Astrocyte of the hippocampus (primary cell): ENCODE measurements at regions not wholly inside any gene's neighbourhood (a gene's known extent, or its start where the extent isn't known, plus 50 kb on each side); places are given as distances from the start of the nearest gene placed in this dataset.

Experiments
- DNase-seq: peaks from one replicate; pipeline ENCODE4 v3.0.0; 2011; ENCODE audit warnings: low read depth, low spot score

DNA sequence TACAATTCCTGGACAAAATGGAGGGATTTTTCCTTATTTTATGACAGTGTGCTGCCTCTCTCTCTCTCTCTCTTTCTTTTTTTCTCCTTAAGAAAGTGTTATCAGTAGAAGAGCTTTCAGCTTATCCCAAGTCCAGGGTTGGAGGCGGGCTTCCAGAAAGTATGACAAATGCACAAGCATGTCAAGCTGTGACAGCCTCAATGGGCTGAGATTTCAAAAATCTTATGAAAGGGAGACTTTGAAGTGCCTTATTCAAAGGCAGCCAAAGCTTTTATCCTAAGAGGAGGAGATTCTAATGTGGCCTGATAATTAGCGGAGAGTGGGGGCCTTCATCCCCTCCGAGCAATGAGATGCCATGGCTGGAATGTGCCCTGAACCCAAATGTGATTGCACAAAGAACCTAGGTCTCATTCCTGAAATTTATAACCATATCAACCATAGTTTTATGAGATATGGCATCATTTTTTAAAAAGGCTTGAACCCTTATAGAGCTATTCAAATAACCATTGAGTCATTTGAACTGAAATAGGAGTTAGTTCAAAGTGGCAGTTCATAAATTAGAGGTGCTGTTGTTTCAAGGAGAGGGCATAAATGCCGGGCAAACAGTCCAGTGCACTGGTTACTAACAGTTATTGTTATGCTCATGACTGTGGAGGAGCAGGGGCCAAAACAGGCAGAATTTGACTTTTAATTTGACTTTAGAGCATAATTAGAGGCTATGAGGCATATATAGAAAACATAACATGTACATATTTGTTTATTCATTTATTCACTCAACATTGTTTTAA is 261.6 kb upstream of the THRB start:
- peak; percentile 13 for DNase-seq

DNA sequence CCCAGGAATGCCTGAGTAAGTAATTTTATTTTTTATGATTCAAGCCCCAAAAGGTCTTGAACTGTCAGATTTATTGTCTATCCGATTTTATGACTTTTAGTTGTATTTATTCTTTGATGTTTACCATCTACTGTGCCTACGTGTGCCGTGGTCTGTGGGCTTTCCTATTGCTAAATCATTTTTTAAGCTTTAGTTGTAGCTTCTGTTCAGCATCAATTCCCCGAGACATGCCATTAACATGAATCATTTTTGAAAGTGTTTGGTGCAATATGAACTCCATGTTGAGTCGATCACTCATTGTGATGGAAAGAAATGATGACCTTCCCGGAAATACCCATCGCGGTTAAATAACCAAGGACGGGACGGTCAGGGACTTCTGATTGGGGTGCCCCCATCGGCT is 268.7 kb upstream of the THRB start:
- peak; percentile 53 for DNase-seq

DNA sequence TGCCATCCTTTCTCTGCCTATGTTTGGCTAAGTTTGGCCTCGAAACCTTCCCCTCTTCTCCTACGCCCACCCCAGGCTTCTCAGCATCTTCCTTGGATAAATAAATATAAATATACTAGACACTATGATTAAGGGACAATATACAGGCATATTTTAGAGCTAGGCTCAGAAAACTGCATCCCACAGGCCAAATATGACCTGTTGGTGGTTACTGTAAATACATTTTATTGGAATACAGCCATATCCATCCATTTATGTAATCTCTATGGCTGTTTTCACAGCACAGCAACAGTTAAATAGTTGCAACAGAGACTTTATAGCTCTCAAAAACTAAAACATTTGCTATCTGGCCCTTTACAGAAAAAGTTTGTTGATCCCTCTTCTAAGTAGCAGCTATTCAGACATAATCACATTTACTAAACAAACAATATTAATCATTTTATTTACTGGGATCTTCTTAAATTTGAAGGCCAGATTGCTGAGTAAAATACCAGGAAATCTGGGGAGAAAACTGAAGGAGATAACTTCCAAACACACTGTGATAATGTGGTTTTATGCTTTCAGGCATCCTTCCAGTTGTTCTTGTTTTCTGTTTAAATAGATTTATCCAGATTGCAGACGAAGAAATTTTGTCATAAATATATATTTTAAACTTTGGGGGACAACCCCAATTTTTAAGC is 269.7 kb upstream of the THRB start:
- DNase-seq: no peak

DNA sequence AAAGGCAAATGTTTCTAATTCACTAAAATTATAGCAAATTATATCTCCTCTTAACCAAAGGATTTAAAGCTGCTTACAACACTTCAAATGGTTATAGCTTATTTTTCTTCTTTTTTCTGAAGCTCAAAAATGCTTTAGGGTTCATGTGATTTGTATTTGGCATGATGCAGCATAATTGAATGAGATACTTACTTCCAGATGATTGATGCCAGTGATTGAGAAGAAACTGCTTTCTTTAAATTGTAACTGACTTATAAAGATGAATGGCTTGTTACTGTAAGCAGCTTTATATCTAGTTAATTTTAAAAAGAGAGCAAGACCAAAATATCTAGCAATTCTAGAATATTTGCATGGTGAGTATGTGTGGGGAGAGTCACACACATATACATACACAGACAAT is 270.7 kb upstream of the THRB start:
- DNase-seq: no peak

DNA sequence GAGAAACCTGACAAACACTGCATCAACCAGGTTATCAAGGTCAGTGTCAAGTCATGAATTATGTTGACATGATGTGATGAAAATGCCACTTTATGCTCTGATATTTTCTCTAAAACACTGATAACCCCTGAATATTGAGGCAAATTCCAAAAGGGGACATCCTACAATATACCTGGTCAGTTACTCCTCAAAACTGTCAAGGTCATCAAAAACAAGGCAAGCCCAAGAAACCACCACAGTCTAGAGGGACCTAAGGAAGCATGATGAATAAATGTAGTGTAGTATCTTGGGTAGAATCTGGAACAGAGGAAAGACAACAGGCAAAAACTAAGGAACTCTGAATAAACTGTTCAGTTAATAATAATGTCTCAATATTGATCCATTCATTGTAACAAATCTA is 275.3 kb upstream of the THRB start:
- DNase-seq: no peak

DNA sequence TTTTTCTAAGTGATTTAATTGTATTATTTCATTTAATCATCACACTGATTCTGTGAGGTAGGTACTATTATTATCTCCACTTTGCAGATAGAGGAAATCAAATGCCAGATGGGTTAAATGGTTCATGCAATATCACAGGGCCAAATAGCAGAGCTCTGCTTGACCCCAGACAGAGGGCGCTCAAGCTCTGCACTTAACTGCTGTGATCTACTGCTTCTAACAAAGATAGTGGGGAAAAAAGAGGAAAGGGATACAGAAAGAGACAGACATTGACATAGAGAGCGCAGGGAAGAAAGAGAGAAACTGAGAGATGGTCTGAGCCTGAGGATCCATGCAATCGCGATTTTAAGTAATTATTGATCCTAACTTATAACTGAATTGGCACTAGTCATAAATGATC is 279.1 kb upstream of the THRB start:
- DNase-seq: peak; percentile 86

DNA sequence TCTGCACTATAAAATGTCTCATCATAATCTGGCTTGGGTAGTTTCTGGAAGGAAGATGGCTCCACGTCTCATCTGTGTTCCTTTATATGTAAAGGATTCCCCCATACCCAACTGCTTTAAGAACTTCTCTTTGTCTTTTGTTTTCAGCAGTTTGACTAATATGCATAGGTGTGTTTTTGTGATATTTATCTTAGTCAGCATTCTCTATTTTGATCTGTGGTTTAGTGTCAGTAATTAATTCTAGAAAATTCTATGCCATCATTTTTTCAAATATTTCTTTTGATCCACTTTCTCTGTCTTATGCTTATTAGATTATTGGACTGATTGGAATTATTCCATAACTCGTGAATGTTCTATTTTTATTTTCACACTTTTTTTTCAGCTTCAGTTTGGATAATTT is 286.3 kb upstream of the THRB start:
- DNase-seq: no peak

DNA sequence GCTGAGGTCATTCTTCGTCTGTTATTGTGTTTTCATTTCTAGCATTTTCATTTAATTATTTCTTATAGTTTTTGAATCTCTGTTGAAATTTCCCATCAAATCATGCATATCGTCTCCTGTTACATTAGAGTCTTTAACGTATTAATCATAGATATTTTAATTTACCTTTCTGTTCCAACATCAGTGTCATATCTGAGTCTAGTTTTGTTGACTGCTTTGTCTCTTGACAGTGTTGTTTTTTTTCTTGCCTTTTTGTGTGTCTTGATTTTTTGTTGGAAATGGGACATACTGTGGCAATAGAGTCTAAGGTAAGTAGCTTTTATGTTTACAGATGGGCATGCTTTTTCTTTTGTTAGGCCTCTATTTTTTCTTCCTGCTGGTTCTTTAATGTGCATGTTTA is 286.8 kb upstream of the THRB start:
- no peak for DNase-seq

DNA sequence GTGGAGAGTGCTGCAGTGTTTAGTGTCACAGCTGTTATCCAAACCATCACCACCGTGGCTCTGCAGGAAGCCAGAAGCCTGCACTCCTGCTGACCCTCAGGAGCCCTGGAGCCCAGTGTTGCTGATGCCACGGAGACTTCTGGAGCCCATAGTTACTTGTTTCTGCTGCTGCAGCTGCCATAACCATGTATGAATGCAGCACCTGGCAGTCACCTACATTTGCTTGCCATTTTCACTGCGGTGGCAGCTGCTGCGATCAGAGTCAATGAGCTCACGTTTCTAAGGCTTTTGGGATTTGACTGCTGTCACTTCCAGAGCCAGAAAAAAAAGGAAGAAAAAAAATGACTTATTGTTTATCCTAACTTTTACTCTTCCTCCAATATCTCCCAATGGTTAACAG is 299.2 kb upstream of the THRB start:
- DNase-seq: no peak

DNA sequence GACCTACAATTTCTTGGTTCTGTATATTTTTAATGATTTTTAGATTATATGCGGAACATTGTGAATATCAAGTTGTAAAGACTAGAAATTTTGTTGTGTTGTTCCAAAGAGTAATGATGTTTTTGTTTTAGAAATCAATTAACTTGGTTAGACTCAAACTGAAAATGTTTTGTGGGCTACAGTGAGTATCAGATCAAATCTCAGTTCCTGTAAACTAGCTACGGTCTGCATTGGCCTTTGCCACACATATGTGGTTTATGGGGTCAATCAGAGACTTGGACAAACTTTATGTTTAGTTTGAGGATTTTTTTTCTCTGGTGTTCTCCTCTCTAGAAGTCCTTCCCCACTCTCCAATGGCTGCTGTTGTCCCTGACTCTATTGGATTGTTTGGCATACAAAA is 308.0 kb upstream of the THRB start:
- DNase-seq: no peak

DNA sequence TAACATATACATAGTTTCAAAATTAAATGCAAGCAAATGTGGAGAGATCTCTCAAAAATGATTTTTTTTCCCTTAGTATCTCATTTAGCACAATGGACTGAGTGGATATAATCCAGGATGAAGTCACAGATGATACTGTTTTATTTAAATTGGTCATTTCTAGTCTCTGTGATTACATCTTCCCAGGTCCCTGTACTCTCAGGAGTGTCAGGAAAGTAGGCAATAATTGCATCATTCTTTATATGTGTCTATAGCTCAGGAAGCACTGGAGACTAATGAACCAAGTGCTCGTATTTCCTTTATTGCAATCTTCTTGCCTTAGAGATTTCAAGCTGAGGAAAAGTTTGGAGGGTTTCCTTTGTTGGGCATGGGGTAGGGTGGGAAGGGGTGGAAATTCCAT is 309.4 kb upstream of the THRB start:
- no peak for DNase-seq

DNA sequence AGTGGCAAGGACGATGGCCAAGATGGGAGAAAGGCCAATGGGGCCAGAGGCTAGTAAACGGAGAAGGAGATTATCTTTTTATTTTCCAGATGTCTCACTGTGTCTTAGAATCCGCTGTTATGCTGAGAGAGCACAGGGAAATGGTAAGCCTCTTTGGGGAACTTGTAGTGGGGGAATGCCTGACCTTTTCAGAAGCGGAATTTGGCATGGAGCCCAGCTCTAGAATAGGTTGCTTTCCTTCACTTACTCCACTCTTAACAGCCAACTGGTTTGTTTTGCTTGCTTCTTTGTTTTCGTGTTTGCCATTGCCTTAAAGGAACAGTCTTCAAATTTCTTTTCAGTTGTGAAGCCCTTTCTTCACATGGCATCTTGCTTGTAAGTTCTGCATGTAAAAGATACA is 316.2 kb upstream of the THRB start:
- DNase-seq: peak; percentile 59

DNA sequence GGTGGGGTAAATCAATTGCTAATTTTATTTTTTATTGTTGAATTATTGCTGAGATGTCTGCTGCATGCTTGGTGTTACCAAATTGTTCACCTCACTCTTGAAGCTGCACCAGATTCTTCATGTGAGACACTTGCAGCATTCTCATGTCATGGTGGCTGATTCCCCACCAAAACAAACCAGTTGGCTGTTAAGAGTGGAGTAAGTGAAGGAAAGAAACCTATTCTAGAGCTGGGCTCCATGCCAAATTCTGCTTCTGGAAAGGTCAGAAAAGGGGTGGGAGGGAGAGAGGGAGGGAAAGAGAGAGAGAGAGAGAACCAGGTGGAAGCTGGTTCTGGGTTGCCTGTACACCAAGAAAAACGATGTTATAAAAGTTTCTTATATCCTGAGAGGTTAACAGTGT is 317.5 kb upstream of the THRB start:
- no peak for DNase-seq

DNA sequence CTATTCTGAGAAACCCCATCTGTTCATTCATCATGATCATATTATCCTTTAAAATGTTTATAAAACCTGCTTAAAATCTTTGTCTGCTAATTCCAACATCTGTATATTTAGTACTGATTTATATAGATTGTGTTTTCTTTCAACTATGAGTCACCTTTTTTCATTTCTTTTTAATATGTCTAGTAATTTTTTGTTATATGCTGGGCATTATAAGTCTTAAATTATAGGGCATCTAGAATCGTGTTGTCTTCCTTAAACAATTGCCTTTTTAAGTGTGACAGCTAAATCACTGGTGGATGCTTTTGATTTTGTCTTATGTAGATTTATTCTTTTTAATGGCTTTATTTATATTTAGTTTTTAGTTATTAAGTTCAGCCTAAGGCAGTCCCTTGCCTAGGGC is 323.4 kb upstream of the THRB start:
- no peak for DNase-seq

DNA sequence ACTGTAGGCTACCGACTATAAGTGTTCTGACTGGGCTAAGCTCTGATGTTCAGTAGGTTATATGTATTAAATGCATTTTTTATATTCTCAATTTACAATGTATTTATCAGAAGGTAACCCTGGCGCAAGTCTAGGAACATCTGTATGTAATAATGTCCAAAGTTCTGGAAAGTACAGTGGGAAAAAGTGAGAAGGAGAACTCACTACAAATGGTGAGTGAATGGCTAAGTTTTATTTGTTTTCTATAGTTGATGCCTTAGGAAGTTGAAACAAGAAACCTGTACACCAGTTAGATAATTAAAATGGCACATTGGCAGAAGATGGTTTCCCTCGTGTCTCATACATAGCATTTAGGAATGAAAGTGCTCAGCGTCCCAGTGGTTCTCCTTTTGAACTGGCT is 333.4 kb upstream of the THRB start:
- DNase-seq: no peak

DNA sequence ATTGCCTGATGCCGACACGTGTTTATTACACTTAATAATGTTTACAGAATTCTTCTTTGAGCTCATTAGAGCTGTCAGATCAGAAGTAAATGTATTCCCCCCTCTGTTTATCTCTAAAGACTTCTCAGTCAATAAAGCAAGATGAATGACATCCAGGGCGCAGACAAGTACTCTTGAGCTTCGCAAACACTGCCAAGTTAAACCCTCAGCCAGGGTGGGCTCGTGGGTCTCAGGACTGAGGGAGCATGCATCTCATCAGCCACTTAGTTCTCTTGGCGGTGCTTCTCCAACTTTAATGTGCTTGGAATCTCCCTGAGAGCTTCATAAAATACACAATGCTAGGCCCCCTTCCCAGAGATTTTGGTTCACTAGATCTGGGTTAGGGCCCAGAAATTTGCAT is 333.9 kb upstream of the THRB start:
- DNase-seq: no peak

DNA sequence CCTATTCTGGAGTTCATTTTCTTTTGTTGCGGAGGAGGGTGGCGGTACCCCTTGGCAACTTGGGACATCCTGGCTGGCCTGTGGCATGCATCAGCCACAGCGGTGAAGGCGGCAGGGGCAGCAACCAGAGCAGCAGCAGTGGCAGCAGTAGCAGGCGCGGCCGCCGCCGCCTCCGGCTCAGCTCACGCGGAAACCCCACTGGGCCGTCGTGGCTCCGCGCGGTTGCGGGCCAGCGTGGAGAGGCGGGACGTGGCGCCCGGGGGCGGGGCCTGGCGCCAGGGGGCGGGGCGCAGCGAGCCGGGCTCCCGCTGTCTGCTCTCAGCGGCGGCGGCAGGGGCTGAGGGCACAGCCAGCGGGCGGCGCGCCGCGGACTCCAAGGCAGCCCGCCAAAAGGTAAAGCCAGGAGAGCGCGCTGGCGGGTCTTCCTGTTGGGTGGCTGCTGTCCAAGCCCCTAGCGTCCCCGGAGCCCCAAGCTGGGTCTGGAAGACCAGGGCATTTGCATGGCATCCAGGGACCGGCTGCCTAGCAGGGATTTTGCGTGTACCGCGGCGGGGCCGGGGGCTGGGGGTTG is 334.4 kb upstream of the THRB start:
- peak; percentile 69 for DNase-seq

DNA sequence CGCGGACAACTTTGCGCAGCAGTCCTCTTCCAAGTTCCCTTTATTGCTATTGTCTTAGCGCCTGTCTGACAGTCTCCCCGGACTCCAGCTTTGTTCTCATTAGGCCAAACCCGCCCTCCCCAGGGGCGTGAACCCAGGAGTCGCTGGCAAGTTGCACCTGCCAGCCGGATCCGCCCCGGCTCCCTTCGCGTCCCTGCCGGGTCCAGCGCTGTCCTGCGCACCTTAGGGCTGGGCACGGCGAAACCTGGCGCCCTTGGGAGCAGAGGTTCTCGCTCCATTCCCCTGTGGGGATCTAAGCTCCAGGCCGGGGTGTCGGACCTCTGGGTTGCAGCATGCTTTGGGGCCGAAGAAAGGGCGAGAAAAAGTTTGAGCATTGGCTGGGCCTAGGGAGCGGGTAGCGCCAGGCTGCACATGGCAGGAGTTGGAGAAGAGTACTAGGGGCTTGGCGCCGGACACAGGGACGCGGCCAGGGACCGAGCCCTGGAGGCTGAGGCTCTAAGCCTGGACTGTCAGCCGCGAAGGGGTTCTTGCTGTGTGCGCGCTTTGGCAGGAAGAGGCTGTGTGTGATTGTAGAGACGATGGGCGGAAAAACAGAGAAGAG is 335.1 kb upstream of the THRB start:
- peak; percentile 42 for DNase-seq

DNA sequence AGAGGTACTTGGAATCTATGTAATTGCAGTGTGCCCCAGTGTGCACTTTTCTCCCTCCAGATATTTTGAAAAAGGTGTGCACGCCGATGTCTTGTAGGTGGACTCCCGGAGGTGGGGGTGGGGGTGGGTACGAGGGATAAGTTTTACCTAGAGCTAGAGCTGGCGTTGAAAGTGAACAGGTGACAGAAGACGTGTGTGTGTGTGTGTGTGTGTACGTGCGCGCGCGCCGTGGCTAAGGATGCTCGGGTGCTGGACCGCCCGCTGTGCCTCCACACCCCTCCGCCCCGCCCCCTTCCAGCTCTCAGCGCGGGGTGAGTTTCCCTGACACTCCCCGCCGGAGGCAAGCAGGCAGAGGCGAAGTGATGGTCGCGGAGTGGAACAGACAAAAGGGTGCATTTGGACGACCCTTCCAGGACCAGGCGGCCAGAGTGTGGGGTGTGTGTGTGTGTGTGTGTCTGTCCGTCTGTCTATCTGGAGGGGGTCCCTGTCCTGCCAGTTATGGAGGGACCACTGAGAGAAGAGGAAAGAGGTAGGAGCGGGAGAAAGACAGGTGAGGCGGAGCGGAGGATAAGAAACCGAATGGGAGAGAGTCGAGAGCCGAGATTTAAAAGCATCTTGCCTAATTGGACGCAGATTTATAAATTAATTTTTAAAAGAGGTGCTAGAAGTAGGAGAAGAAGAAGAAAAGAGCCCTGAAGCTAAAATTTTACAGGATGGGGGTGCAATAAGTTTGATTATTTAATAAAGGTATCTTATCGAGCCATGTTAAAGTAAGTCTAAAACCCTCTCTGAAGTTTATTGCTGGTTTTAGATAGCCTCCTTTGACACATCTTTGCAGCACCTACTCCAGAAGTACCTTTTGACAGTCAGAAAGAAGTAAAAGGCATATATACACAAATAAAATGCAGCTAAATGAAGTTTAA is 335.8 kb upstream of the THRB start:
- DNase-seq: peak; percentile 16

DNA sequence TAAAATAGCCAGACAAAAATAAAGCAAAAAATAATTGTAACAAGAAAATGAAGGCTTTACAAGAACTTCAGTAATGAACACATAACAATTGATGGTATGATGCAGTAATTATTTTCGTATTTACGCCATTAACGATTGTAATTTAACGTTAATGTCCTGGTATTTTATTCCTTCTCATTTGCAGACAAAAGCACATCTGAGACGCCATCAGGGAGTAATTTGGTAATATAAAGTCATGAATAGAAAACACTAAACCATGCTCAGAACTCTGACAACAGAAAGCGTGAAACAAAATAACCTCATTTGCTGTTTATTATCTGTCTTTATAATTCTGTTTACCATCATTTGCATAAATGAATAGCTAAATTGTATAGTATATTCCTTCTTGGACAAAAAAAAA is 336.6 kb upstream of the THRB start:
- DNase-seq: no peak

DNA sequence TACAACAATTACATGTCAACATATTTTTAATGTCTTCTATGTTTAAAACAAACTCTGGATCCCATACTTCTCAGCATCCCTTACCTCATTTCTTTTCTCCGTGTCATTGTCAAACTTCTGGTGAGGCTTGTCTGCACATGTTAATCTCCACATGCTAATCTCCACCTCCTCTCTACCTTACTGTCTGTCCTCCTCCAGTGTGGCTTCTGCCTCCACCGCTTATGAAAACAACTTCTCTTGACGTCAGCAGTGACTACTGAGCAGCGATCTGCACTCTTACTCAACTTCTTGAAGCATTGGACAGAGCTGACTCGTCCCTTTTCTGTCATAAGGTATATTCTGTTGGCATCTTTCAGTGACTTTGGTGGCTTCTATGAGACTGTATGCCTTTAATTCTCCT is 338.2 kb upstream of the THRB start:
- no peak for DNase-seq

DNA sequence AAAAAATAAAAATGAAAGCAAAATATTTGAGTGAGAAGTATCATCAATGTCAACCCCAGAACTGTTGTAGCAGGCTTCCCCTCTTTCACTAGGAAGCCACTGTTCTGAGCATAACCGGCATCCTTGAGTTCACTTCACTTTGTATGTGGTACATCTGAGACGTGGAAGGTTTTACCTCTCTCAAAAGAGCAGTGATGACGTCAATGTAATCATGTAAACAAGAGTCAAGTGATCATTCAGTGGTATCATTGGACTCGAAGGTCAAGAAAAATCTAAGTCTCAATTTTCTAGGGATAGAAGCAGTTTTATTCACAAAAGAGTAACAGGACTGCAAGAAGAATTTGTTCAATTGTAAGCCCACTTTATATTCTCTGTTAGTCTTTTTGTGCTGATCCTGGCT is 339.8 kb upstream of the THRB start:
- DNase-seq: no peak
